ENCODE measurements at regions not wholly inside any gene's neighbourhood (a gene's known extent, or its start where the extent isn't known, plus 50 kb on each side); places are given as distances from the start of the nearest gene placed in this dataset.

DNA sequence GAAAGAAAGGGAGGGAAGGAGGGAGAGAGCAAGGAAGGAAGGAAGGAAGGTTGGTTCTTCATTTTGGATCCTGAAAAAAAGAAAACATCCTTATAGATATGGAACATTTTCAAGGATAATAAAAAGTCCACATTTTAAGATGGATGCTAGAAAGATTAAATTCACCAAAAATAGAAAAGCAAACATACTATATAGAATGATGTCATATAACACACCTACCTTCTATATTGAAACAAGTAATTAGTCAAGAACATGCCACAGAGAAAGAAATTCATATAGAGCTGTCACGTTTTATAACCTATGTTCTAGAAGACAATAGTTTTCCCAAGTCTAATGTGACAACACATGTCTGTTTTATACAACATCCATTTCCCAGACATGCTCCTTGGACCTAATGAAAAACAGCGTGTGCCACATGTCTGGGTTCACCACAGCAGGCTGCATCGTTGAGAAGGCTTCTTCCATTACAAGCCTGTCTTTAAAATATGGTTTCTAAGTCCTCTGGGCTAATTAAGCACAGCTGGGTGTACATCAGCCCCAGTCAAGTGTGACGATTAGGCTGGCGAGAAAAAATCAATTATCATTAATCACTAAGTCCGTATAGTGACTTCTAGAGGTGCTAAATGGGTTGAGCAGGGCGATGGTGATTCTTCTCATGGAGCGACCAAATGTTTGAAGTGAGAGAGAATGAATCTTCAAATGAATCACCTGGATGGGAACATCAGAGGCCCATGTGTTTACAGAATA lies 301.8 kb downstream of the TLE1 start:
- H2BK20ac ChIP-seq (ENCODE audit: low read depth, low read length, poor library complexity, severe bottlenecking), result no peak overlapping the region
- no peaks in the 10 kb centered on the region for H3K9me3 ChIP-seq (ENCODE audit: control insufficient read depth, low read depth, low read length)
- Mint-ChIP-seq H3K27me3 (ENCODE audit: low read depth) (no peaks in the 10 kb centered on the region), H3K4me3 (no peak overlapping the region), H3K4me1 (peaks cover 4 to 12% of the 10 kb centered on the region in 2 experiments; a peak in 3 of 4 replicates), H3K36me3 (ENCODE audit: insufficient read depth in 1 of 3, low read depth in 3 of 3) (peaks cover 0 to 1% (median 0%) of the 10 kb centered on the region in 3 experiments; a peak in 1 of 7 replicates), H3K9me3 (no peaks in the 10 kb centered on the region), H3K27ac (no peak overlapping the region)
- H3K14ac ChIP-seq (ENCODE audit: insufficient read depth, low read length), result no peak overlapping the region
- no peak overlapping the region for H2BK12ac ChIP-seq (ENCODE audit: insufficient read length, low read depth, low read length)
- no peaks in the 10 kb centered on the region for H4K20me1 ChIP-seq (ENCODE audit: control insufficient read depth, insufficient read depth, insufficient read length)
- no peak overlapping the region for H3K4ac ChIP-seq (ENCODE audit: low read depth, low read length)
- TF ChIP-seq, protein P1, sequence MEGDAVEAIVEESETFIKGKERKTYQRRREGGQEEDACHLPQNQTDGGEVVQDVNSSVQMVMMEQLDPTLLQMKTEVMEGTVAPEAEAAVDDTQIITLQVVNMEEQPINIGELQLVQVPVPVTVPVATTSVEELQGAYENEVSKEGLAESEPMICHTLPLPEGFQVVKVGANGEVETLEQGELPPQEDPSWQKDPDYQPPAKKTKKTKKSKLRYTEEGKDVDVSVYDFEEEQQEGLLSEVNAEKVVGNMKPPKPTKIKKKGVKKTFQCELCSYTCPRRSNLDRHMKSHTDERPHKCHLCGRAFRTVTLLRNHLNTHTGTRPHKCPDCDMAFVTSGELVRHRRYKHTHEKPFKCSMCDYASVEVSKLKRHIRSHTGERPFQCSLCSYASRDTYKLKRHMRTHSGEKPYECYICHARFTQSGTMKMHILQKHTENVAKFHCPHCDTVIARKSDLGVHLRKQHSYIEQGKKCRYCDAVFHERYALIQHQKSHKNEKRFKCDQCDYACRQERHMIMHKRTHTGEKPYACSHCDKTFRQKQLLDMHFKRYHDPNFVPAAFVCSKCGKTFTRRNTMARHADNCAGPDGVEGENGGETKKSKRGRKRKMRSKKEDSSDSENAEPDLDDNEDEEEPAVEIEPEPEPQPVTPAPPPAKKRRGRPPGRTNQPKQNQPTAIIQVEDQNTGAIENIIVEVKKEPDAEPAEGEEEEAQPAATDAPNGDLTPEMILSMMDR (conservative IDR thresholded peaks at IDR 0.05), result no peak
- H3K23ac ChIP-seq (ENCODE audit: insufficient read length, low read depth, low read length), result no peak overlapping the region
- H2BK120ac ChIP-seq (ENCODE audit: low read depth, low read length, poor library complexity, severe bottlenecking), result no peak overlapping the region
- H3K23me2 ChIP-seq (ENCODE audit: insufficient read length, low read depth, low read length, poor library complexity, severe bottlenecking), result no peaks in the 10 kb centered on the region
- H4K8ac ChIP-seq (replicated peaks; ENCODE audit: insufficient read length, low read depth, low read length), result no peak overlapping the region
- H3K4me2 ChIP-seq (ENCODE audit: insufficient read depth, insufficient read length, low read length), result no peak overlapping the region
- H2AK5ac ChIP-seq (ENCODE audit: insufficient read length, low read length), result no peak overlapping the region
- no peak overlapping the region for H3K56ac ChIP-seq (ENCODE audit: insufficient read length, low read depth, low read length)
- no peak overlapping the region for H3K27ac ChIP-seq (ENCODE audit: insufficient read length, low read depth, low read length)
- no peak overlapping the region for H2BK5ac ChIP-seq (ENCODE audit: insufficient read length, low read length)
- H3K79me2 ChIP-seq (ENCODE audit: insufficient read depth, low read length), result no peaks in the 10 kb centered on the region
- no peak overlapping the region for H3T11ph ChIP-seq (ENCODE audit: low read length)
- no CpG with 5 or more reads among the region's 8 CpGs for WGBS (ENCODE audit: extremely low coverage, insufficient read length, low lambda C conversion rate)
- H2AFZ ChIP-seq (ENCODE audit: low read length), result no peak overlapping the region
- H3K9ac ChIP-seq (ENCODE audit: extremely low read depth, insufficient read length, low read length), result no peak overlapping the region
- no peaks in the 10 kb centered on the region for H3K27me3 ChIP-seq (ENCODE audit: insufficient read depth, low read length)
- no peak overlapping the region for H3K18ac ChIP-seq (ENCODE audit: insufficient read length, low read depth, low read length)
- H2BK15ac ChIP-seq (ENCODE audit: low read depth, low read length), result no peak overlapping the region
- H3K4me1 ChIP-seq (ENCODE audit: insufficient read depth, low read length), result no peaks in the 10 kb centered on the region; the same call in 1 of the 2 replicates
- no peaks in the 10 kb centered on the region for H3K79me1 ChIP-seq (ENCODE audit: insufficient read depth, low read depth, low read length, poor library complexity, severe bottlenecking)
- no peak for DNase-seq
- H4K91ac ChIP-seq (ENCODE audit: insufficient read length, low read depth, low read length), result no peak overlapping the region
- H4K5ac ChIP-seq (ENCODE audit: insufficient read length, low read depth, low read length), result no peak overlapping the region

Data from H9 (cell line).